Prostate gland (tissue), 2 donors: ENCODE measurements at regions not wholly inside any gene's neighbourhood (a gene's known extent, or its start where the extent isn't known, plus 50 kb on each side); places are given as distances from the start of the nearest gene placed in this dataset.

Experiments used
- POLR2A ChIP-seq: fragments of 450-650 bp; IDR thresholded peaks from one replicate; pipeline ENCODE4 v1.6.1; 2016; ENCODE audit warnings: antibody characterized with exemption, mild to moderate bottlenecking
- TF ChIP-seq, protein P1 (sequence below), 4 experiments: fragments of 200-600 bp in 2 of 4; fragments of 450-650 bp in 2 of 4; sonication (generic) in 2 of 4; IDR thresholded peaks; 1 replicate in 3 of 4; 2 replicates in 1 of 4; pipeline ENCODE4 v1.5.1; 2016 to 2019; ENCODE audit warnings: antibody characterized with exemption in 4 of 4, mild to moderate bottlenecking in 2 of 4, moderate library complexity in 2 of 4

- no peak for TF ChIP-seq POLR2A
- TF ChIP-seq, protein P1, sequence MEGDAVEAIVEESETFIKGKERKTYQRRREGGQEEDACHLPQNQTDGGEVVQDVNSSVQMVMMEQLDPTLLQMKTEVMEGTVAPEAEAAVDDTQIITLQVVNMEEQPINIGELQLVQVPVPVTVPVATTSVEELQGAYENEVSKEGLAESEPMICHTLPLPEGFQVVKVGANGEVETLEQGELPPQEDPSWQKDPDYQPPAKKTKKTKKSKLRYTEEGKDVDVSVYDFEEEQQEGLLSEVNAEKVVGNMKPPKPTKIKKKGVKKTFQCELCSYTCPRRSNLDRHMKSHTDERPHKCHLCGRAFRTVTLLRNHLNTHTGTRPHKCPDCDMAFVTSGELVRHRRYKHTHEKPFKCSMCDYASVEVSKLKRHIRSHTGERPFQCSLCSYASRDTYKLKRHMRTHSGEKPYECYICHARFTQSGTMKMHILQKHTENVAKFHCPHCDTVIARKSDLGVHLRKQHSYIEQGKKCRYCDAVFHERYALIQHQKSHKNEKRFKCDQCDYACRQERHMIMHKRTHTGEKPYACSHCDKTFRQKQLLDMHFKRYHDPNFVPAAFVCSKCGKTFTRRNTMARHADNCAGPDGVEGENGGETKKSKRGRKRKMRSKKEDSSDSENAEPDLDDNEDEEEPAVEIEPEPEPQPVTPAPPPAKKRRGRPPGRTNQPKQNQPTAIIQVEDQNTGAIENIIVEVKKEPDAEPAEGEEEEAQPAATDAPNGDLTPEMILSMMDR (IDR thresholded peaks at IDR 0.05): no peak
These were observed 463.3 kb upstream of the PODXL start for GRCh38 chr7:132019703-132020102.
